HS-5 (cell line): ENCODE measurements at regions not wholly inside any gene's neighbourhood (a gene's known extent, or its start where the extent isn't known, plus 50 kb on each side); places are given as distances from the start of the nearest gene placed in this dataset.

ENCODE experiments used
- DNase-seq: peaks from one replicate; pipeline ENCODE4 v3.0.0-alpha.2; 2012; ENCODE audit warnings: low read depth

DNA sequence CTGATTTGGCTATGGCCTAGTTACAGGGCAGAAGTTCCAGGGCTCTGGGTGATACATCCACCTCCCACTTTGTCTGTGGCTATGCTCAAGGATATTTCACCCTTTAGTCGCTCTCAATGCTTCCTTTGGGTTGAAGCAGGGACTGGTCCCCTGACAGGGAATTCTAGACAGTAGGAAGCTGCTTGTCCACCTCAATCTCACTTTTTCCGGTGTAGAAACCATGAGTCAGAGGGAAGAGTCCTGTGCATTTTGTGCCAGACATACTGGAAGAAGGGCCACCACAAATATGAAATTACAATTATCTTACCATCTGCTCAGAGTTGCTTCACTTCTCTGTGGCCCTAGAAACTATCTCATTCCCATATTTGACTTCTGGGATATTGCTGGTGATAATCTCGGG lies 413.7 kb upstream of the FAT3 start:
- DNase-seq, result no peak

- DNase-seq, result no peak
Observed at GRCh38 chr11:91805293-91805692, 419.3 kb upstream of the FAT3 start.

- DNase-seq, result no peak
Observed at GRCh38 chr11:91804042-91804441, 420.6 kb upstream of the FAT3 start.

DNA sequence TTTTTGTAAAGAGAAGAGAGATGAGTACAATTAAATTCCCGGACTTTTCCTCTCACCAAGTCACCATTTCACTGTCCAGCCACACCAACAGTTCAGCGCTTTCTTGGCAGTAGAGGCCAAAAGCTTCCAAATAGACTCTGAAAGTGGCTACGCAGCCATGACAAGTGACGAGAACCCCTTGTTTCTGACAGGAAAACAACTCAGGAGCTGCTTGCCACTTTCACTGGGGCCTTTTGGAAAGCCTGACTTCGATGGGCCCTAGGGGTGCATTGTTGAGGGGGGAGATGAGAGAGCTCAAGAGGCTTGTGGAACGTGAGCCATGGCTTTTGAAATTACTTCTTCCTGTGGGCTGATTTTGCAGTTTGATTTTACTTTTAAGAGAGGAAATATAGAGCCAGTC lies 422.1 kb upstream of the FAT3 start:
- no peak for DNase-seq

- no peak for DNase-seq
Observed at GRCh38 chr11:91800208-91800914, 424.3 kb upstream of the FAT3 start.

DNA sequence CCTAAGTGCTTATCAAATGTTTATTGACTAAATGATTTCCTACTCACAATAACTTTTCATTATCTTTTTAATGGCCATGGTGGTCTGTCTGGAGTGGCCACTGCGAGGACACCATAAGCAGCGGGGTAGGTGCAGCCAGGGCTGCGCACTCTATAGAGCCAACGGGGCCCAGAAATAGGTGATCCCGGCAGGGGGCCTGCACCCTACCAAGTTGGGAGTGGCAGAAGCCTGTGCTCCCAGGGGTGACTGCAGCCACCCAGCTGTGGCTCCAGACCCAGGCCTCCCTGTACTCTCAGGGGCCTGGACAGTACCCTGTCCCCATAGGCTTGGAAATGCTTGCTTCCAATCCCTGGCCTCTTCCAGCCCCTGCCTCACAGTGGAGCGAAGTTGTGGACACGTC lies 426.4 kb upstream of the FAT3 start:
- no peak for DNase-seq

GRCh38 chr11:91796999-91797398 lies 427.6 kb upstream of the FAT3 start:
- DNase-seq, result no peak

- no peak for DNase-seq
Observed at GRCh38 chr11:91795139-91795887, 429.3 kb upstream of the FAT3 start.

DNA sequence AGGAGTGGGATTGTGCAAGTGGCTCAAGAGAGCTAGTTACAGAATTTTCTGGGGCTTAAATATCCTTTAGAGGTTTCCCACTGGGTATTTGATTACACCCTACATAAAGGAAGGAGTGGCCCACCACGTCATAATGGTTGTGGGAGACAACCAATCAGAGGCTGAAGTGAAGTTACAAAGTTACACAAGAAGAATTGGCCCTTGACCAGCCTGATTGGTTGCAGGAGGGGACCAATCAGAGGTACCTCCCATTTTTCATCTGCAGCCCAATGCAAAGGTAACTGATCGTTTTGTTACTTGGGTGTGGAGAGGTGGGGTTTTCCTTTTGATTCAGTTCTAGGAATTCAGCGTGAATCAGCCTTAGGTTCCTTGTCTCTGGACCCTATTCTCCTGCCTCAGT lies 430.5 kb upstream of the FAT3 start:
- no peak for DNase-seq

DNA sequence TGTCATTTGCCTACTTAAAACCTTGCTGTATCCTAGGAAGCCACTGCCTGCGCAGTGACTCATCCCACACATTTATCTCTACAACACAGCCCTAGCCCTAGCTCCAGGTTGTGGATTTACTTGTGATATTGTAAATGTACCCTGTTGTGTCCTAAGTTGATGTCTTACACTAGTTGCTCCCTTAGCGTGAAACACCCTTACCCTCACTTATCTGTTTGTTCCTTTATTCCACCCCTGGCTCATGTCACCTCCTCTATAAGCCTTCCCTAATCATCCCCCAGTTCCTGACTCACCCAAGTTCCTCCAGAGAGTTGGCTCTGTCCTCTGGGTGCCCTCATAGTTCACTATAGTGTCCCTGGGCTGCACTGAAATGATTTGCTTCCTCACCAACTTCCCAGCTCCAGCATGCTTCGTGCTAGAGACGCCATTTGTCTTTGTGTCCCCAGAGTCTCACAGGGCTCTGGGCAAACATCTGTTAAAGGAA lies 431.8 kb upstream of the FAT3 start:
- no peak for DNase-seq

GRCh38 chr11:91791171-91791468 lies 433.5 kb upstream of the FAT3 start:
- no peak for DNase-seq

DNA sequence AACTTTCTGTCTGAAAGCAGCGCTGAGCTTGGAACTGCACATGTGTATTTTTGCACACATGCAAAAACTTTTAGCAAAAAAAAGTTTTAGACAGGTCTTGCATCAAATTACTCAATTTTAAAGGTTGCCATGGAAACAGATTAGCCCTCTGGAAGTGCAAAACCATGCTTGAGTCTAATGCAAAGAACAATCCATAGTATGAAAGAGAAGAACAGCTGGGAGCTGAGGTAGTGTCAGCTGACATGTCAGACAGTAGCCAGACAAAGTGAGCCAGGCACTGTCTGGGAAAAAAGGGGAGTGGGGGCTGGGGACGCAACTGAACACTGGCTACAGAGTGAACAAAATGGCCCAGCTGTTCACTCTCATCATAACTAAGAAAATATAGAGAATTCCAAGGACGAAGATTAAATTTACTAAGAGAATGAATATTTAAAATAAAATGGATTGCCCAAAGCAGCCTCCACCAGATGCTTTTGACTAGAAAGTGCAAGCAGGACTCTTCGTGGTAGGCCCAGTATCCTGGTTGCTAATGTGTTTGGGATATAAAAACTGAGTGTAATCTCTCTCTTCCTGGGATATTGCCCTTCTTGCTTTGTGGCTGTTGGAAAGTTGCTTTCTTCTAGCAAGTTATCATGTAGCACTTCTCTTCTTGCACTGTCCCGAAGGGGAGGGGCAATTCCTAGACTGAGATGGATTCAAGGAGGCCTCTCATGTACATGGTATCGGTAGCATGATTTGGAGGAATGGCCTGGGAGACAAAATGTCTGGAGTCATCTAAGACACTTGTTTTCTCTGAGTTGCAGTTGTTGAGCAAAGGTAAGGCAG lies 434.1 kb upstream of the FAT3 start:
- DNase-seq, result no peak

DNA sequence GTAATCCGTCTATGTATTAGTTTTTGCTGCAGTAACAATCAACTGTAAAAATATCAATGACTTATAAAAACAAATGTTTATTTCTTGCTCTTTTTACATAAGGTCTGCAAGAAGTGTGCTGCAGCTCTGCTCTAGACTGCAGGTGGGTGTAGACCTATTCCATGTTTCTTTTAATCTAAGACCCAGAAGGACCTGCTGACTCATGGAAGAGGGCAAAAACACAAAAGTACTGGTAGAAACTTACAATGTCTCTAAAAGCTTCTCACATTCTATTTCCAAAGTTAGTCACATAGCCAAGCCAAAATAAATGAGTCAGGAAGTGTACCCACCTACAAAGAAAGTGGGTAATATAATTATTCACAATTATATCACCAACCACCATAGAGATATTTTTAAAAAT lies 435.9 kb upstream of the FAT3 start:
- no peak for DNase-seq

DNA sequence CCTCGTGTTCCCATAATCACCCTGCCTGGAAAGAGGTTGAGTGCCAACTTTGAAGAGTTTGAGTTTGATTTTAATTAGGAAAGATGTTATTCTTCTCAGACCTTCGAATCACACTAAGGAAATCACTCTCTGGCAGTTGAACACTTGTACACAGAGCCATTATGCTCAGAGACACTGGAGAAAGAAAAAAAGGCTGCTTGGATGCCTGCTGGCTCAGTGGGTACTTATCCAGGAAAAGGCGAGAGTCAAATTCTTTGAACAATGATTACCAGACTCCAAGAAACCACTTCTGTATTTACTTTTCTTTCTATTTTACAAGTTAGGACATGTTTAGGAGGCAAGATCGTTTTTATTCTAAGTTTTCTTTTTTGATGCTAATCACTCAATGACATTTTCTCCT lies 438.5 kb upstream of the FAT3 start:
- no peak for DNase-seq

GRCh38 chr11:91783173-91783572 lies 441.4 kb upstream of the FAT3 start:
- DNase-seq, result no peak

GRCh38 chr11:91778758-91779157 lies 445.9 kb upstream of the FAT3 start:
- DNase-seq, result no peak

- no peak for DNase-seq
Observed at GRCh38 chr11:91776655-91777054, 448.0 kb upstream of the FAT3 start.

GRCh38 chr11:91773090-91773489 lies 451.5 kb upstream of the FAT3 start:
- no peak for DNase-seq

DNA sequence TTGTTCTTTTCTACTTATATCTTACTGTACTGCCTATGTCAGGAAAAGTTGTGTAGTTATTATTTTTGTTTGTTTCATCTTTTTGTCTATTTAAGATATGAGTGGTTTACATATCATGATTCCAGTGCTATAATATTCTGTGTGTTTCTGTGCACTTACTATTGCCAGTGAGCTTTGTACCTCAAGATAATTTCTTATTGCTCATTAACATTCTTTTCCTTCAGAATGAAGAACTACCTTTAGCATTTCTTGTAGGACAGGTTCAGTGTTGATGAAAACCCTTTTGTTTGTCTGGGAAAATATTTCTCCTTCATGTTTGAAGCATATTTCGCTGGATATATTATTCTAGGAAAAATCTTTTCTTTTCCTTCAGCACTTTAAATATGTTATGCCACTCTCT lies 452.7 kb upstream of the FAT3 start:
- no peak for DNase-seq

DNA sequence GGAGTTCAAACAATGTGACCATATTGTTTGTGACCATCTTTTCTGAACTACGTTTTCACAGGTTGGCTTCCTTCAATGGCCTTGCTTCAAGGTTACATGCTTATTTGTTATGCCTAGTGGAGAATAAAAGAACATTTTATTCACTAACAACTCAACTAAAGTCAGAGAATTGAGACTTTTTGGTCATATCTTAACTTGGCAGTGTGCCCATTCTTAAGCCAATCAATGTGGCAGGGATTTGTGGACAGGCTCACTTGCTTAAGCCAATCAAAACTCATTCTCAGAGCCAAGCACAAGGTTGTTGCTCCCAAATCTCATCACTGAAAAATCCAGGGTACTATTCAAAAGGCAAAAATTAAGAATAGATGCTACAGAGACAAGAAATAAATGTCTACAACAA lies 455.8 kb upstream of the FAT3 start:
- no peak for DNase-seq

DNA sequence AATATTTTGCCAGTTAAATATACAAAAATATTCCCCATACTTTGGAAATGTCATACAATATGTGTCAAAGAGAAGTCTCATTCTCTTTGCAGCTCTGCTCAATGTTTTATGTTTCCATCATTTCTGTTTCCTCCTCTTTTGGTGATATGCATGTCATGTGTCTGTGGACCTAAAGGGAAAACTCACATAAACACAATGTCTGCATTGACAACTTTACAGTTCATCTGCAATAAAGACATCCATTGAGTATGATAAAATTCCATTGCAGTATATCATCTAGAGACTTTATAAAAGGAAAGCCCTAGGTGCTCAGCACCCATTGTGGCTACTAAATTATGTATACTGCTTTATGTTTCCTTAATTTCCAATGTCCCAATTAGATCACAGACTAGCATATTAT lies 461.3 kb upstream of the FAT3 start:
- DNase-seq, result no peak

- no peak for DNase-seq
Observed at GRCh38 chr11:91761406-91762025, 463.1 kb upstream of the FAT3 start.
